OCI-LY3 (cell line): ENCODE measurements at regions not wholly inside any gene's neighbourhood (a gene's known extent, or its start where the extent isn't known, plus 50 kb on each side); places are given as distances from the start of the nearest gene placed in this dataset.

ENCODE experiments used
- H2AFZ ChIP-seq: fragments of 200-600, 300-600 bp; shearing (Covaris generic); 2 replicates; pipeline ENCODE4 v1.6.0; 2014; ENCODE audit warnings: antibody characterized with exemption, low read depth, low read length
- H3K27ac ChIP-seq: fragments of 200-600, 300-600 bp; sonication (generic); 2 replicates; pipeline ENCODE4 v1.5.1; 2014; ENCODE audit warnings: mild to moderate bottlenecking, low read length, moderate library complexity, mixed read lengths
- H3K27me3 ChIP-seq: fragments of 200-600, 300-600 bp; sonication (generic); 2 replicates; pipeline ENCODE4 v1.6.1; 2014; ENCODE audit warnings: low read depth, low read length, mixed read lengths
- H3K36me3 ChIP-seq: fragments of 200-600, 300-600 bp; sonication (generic); replicated peaks from 2 replicates; pipeline ENCODE3; 2014; ENCODE audit warnings: low read depth, low read length, mixed read lengths
- H3K4me1 ChIP-seq: fragments of 300-600, 200-600 bp; sonication (generic); 2 replicates; pipeline ENCODE4 v1.6.1; 2014; ENCODE audit warnings: low read length, mixed read lengths
- H3K4me2 ChIP-seq: fragments of 200-600, 300-600 bp; sonication (generic); 2 replicates; pipeline ENCODE4 v1.6.1; 2014; ENCODE audit warnings: low read length, mixed read lengths
- H3K4me3 ChIP-seq: fragments of 300-600, 200-600 bp; sonication (generic); 2 replicates; pipeline ENCODE4 v1.5.1; 2014; ENCODE audit warnings: antibody characterized with exemption, mild to moderate bottlenecking, low read length, moderate library complexity
- H3K79me2 ChIP-seq: fragments of 300-600, 200-600 bp; shearing (Covaris generic); 2 replicates; pipeline ENCODE4 v1.6.1; 2014; ENCODE audit warnings: mild to moderate bottlenecking, low read length, mixed read lengths
- H3K9ac ChIP-seq: fragments of 300-600, 200-600 bp; shearing (Covaris generic); 2 replicates; pipeline ENCODE4 v1.6.0; 2014; ENCODE audit warnings: mild to moderate bottlenecking, low read length, moderate library complexity
- H3K9me3 ChIP-seq: fragments of 200-600, 300-600 bp; shearing (Covaris generic); 2 replicates; pipeline ENCODE4 v1.6.1; 2014; ENCODE audit warnings: low read length, mixed read lengths; ENCODE audit not compliant: insufficient read depth
- H4K20me1 ChIP-seq: fragments of 200-600, 300-600 bp; sonication (generic); 2 replicates; pipeline ENCODE4 v1.6.1; 2016; ENCODE audit warnings: low read length, mixed read lengths; ENCODE audit not compliant: insufficient read depth
- EZH2phosphoT487 ChIP-seq: fragments of 200-600 bp; shearing (Covaris generic); IDR thresholded peaks from 2 replicates; pipeline ENCODE4 v1.6.1; 2018; ENCODE audit warnings: antibody characterized with exemption, mixed run types, low read depth
- TF ChIP-seq, protein P1 (sequence below): fragments of 200-600, 300-600 bp; sonication (generic); IDR thresholded peaks from 2 replicates; pipeline ENCODE4 v1.5.1; 2014; ENCODE audit warnings: antibody characterized with exemption, low read length, low read depth

DNA sequence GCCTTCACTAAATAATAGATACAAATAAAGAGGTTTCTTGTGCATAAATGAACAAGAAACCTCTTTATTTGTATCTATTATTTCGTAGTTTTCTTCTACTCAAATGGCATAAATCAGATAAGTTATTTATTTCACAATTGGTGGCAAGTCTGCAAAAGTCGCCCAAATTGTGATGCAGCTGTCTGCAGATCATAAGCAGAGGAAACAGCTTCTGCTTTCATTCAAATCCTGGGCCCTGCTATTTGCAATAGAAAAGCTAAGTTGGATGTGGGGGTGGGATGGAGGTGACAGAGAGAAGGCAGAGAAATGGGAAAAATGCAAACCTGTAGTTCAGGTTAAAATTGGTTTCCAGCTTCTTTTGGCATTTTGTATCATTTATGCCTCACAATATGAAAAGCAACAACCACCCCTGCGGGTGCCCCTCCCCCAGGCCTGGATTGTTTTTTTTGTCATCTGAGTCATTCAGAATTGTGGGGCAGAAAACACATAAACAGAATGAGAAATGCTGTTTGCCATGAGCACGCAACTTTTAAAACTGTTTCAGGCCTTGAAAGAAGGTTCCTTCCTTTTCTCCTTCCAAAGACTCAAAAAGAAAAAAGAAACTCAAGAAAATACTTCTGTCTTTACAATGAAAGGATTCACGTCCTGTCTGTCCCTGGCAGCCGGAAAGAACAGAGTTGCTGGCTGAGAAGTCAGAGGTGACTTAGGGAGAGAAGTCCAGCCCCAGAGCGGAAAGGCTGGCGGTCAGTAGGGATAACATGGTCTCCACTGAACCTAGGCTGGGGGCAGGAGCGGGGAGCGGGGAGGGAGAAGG lies 132.9 kb downstream of the BAMBI start:
- H3K27me3 ChIP-seq = peaks cover 3% of the 10 kb centered on the region
- H2AFZ ChIP-seq = no peak overlapping the region
- H3K9me3 ChIP-seq = no peaks in the 10 kb centered on the region
- H3K4me2 ChIP-seq = peak overlapping the region; percentile 26; the same call in 1 of the 2 replicates
- TF ChIP-seq, protein P1, sequence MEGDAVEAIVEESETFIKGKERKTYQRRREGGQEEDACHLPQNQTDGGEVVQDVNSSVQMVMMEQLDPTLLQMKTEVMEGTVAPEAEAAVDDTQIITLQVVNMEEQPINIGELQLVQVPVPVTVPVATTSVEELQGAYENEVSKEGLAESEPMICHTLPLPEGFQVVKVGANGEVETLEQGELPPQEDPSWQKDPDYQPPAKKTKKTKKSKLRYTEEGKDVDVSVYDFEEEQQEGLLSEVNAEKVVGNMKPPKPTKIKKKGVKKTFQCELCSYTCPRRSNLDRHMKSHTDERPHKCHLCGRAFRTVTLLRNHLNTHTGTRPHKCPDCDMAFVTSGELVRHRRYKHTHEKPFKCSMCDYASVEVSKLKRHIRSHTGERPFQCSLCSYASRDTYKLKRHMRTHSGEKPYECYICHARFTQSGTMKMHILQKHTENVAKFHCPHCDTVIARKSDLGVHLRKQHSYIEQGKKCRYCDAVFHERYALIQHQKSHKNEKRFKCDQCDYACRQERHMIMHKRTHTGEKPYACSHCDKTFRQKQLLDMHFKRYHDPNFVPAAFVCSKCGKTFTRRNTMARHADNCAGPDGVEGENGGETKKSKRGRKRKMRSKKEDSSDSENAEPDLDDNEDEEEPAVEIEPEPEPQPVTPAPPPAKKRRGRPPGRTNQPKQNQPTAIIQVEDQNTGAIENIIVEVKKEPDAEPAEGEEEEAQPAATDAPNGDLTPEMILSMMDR = no peak
- TF ChIP-seq EZH2phosphoT487 = no peak
- H3K4me3 ChIP-seq = no peak overlapping the region
- no peak overlapping the region for H3K9ac ChIP-seq
- no peaks in the 10 kb centered on the region for H3K36me3 ChIP-seq
- no peaks in the 10 kb centered on the region for H3K79me2 ChIP-seq
- no peaks in the 10 kb centered on the region for H4K20me1 ChIP-seq
- no peak overlapping the region for H3K27ac ChIP-seq
- peaks cover 8% of the 10 kb centered on the region; the same call in 1 of the 2 replicates for H3K4me1 ChIP-seq

DNA sequence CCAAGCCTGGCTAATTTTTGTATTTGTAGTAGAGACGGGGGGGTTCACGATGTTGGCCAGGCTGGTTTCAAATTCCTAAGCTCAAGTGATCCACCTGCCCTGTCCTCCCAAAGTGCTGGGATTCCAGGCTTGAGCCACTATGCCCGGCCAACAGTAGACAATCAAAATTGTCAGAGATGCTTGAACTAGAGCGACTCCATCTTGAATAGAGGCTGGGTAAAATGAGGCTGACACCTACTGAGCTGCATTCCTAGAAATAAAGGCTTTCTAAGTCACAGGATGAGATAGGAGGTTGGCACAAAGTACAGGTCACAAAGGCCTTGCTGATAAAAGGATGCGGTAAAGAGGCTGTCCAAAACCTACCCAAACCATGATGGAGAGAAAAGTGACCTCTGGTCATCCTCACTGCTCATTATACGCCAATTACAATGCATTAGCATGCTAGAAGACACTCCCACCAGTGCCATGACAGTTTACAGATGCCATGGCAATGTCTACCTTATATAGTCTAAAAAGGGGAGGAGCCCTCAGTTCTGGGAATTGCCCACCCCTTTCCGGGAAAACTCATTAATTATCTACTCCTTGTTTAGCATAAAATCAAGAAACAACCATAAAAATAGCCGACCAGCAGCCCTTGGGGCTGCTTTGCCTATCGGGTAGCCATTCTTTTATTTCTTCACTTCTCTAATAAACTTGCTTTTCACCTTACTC lies 134.5 kb downstream of the BAMBI start:
- Histone ChIP-seq H3K4me2 (no peak overlapping the region), H3K79me2 (no peaks in the 10 kb centered on the region), H2AFZ (no peak overlapping the region), H3K27ac (no peak overlapping the region), H4K20me1 (no peaks in the 10 kb centered on the region), H3K4me1 (peaks cover 8% of the 10 kb centered on the region; the same call in 1 of the 2 replicates), H3K36me3 (no peaks in the 10 kb centered on the region), H3K27me3 (peaks cover 3% of the 10 kb centered on the region), H3K9me3 (no peaks in the 10 kb centered on the region), H3K4me3 (no peak overlapping the region), H3K9ac (no peak overlapping the region)
- TF ChIP-seq, protein P1 = no peak
- TF ChIP-seq EZH2phosphoT487 = no peak

DNA sequence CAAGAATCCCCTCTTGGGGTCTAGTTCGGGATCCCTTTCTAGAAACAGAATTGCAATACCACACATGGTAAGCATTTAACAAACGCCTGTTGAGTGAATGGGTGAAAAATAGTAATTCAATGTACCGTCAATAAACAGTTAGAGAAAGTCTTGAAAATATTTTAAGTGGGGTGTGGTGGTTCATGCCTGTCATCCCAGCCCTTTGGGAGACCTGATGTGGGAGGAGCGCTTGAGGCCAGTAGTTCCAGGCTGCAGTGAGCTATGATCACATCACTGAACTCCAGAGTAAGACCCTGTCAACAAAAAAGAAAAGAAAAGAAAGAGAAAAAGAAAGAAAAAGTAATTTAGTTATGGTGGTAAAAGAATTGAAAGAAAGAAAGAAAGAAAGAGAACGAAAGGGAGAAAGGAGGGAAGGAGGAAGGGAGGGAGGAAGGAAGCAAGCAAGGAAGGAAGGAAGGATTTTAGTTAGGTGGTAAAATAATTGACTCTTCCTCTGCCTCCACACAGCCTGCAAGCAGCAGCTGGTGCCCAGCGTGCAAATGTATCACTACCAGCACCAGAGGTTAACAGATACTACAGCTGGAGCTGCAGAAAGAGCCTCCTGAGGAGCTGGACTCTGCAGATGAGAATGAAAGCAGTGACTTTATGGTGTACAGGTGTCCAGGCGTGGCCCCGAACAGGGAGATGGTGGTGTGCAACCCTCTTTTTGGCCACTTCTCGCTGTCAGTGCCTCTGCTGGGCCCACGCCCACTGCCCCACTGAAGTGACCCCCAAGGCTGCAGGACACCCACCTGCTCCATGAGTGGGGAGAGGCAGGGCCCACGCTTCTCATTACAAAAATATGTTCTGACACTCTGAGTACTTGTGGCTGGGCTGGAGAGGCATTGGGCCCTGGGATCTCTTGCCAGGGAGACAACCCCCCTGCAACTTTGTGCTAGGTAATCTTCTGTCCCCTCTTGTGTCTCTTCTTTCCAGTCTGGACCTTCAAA lies 135.4 kb downstream of the BAMBI start:
- Histone ChIP-seq H2AFZ (no peak overlapping the region), H3K9ac (no peak overlapping the region), H3K27ac (no peak overlapping the region), H3K27me3 (peaks cover 3% of the 10 kb centered on the region; the same call in 1 of the 2 replicates), H3K4me1 (peaks cover 8% of the 10 kb centered on the region; the same call in 1 of the 2 replicates), H4K20me1 (no peaks in the 10 kb centered on the region), H3K4me3 (no peak overlapping the region), H3K79me2 (no peaks in the 10 kb centered on the region), H3K4me2 (no peak overlapping the region), H3K36me3 (no peaks in the 10 kb centered on the region), H3K9me3 (no peaks in the 10 kb centered on the region)
- TF ChIP-seq, protein P1 = no peak
- no peak for TF ChIP-seq EZH2phosphoT487
